ENCODE measurements at regions not wholly inside any gene's neighbourhood (a gene's known extent, or its start where the extent isn't known, plus 50 kb on each side); places are given as distances from the start of the nearest gene placed in this dataset.

DNA sequence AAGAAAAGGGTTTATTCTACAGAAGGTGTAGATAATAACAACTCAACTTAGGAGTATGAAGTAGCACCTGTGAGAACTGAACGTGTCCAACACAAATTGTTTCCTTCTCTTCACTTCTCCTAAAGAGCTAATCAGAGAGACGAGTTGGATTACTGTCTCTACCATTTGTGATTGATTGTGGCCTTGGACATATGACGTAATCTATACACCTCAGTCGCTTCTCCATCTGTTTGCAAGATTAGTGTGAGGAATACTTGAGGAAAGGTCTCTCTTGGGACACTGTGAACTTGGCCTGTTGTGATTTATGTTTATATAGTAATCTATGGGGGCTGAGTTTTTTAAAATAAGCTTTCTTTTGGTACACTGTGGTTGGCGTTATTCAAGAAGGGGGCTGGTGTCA lies 182.0 kb downstream of the ZNF330 start:
- TF ChIP-seq, protein P1, sequence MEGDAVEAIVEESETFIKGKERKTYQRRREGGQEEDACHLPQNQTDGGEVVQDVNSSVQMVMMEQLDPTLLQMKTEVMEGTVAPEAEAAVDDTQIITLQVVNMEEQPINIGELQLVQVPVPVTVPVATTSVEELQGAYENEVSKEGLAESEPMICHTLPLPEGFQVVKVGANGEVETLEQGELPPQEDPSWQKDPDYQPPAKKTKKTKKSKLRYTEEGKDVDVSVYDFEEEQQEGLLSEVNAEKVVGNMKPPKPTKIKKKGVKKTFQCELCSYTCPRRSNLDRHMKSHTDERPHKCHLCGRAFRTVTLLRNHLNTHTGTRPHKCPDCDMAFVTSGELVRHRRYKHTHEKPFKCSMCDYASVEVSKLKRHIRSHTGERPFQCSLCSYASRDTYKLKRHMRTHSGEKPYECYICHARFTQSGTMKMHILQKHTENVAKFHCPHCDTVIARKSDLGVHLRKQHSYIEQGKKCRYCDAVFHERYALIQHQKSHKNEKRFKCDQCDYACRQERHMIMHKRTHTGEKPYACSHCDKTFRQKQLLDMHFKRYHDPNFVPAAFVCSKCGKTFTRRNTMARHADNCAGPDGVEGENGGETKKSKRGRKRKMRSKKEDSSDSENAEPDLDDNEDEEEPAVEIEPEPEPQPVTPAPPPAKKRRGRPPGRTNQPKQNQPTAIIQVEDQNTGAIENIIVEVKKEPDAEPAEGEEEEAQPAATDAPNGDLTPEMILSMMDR (conservative IDR thresholded peaks at IDR 0.05) = no peak
- no peak for TF ChIP-seq EZH2 (IDR thresholded peaks at IDR 0.05; ENCODE audit: low read depth)
